Hypothalamus (tissue), 51 donors: ENCODE measurements at regions not wholly inside any gene's neighbourhood (a gene's known extent, or its start where the extent isn't known, plus 50 kb on each side); places are given as distances from the start of the nearest gene placed in this dataset.

Experiments used
- DNase-seq, 51 donors: peaks; one replicate each; lab custom pipeline; 2025; lab: John Stamatoyannopoulos, UW

GRCh38 chr6:44701637-44702101 lies 314.2 kb downstream of the CDC5L start:
- no peak for DNase-seq

DNA sequence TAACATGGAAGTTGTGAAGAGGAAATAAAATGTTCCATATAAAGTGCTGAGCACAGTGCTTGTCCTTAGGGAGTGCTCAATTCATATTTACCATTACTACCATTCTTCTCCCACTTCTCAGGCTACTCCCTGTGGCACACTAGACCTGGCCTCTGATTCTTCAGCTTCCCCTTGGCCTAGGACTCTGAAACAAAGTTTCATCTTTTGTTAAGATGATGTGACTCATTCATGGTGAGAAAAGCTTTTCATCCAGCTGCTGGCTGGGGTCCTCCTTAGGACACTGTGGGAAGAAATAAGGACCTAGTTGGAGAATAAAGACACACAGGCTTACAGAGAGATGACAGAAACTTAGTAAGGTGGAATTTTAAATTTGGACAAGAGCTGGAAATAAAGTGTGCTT lies 314.8 kb downstream of the CDC5L start:
- no peak for DNase-seq

DNA sequence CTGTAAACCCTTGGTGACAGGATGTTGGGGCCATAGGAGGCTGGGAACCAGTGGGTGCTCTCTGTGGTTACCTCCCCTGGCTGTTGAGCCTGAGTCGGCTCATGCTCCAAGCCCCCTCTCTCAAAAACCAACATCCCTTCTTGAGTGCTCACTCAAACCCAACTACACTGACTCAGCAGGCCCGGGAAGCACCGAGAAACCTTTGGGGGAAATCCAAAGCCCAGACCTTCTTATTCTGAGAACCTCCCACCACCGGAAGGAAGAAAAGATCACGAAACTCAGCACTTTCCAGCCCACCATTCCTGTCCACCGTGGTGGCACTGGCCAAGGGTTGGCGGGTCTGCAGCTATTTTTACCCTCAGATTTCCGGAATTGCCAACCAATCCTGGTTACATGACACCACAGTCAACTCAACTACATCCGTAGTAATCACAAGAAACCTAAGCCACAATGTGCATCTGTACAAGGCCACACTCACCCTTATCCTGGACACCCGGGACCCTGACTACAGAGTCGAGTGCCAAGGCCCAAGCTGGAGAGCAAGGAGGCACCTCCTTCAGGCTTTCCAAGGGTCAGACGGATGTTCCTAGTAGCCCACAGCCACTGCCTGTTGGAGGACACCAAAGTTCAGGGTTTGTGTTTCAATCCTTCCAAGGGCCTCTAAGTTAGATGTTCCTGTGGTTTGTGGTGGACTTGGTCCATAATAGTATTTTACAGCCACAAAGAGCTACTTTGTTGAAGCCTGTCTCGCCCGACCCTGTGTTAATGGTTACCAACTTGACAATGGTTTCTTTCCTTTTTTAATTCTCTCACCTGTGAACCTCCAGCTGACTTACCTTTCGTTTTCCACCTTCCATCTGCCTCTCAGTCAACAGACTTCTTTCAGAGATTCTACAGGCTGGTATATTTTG lies 317.0 kb downstream of the CDC5L start:
- DNase-seq = no peak

DNA sequence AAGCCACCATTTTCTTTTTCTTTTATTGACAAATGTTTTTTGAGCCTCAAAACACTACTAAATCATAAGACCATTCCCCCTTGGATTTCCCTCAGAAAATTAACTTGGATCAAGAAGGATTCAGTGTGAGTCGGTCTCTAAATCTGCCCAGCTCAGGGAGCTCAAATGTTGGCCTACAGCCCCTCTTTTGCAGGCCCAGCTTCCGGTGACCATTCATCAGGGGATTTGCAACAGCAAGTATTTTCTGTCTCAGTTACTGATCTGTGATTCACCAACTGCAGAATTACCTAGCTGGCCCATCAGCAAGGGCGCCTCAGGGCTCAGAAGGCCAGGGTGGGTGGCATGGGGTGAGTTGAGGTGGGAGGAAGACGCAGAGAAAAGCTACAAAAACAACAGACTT lies 318.1 kb downstream of the CDC5L start:
- no peak for DNase-seq

GRCh38 chr6:44706011-44706410 lies 318.5 kb downstream of the CDC5L start:
- no peak for DNase-seq

DNA sequence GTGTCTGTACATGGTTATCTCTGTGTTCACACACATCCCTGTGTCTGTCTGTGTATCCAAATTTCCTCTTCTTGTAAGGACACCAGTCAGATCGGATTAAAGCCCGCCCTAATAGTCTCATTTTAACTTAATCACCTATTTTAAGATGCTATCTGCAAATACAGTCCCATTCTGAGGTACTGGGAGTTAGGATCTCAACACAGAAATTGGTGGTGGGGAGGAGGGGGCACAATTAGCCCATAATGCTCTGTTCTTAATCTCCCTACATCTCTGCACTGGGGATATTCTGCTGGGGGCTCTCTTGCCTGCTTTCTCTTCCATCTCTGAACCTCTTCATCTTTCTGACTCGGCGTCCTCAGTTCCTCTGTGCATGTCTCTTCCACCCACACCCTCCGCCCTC lies 320.7 kb downstream of the CDC5L start:
- DNase-seq = no peak

GRCh38 chr6:44712353-44713111 lies 325.0 kb downstream of the CDC5L start:
- no peak for DNase-seq

DNA sequence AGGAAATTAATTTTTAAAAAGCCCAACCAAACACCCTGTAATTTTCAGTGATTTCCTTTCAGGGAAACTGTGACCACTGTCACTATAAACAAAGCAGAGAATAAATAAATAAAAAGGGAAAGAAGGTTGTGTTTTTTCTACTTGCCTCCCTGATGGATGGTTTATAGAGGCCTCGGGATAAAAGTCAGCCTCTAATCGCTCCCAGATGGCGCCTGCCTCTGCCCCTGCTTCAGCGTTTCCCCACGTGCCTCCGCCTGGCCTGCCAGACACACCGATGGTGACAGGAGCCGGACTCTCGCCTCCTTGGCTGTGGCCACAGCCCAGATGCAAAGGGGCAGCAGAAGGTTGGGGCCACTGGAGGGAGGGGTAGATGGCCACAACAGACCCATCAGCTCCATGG lies 327.7 kb downstream of the CDC5L start:
- DNase-seq = no peak

GRCh38 chr6:44715925-44716324 lies 328.4 kb downstream of the CDC5L start:
- no peak for DNase-seq

DNA sequence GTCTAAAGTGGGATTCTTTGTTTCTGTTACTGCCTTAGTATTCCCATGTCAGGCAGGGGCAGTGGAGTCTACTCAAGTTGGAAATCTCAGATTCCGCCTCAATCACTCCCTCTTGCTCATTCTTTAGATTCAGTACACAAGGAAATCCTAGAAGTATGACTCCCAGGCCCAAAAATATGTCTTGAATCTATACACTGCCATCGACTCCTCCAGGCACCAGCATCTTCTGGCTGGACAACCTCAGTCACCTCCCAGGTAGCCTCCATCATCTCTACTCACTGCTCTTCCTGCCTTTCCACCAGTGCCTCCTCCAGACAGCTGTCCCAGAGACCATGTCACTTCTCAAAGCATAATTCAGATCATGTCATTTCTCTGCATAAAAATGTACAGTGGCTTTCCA lies 329.9 kb downstream of the CDC5L start:
- no peak for DNase-seq

GRCh38 chr6:44721954-44722578 lies 334.6 kb downstream of the CDC5L start:
- DNase-seq = no peak

- no peak for DNase-seq
These were observed 335.2 kb downstream of the CDC5L start for GRCh38 chr6:44722736-44723135.

DNA sequence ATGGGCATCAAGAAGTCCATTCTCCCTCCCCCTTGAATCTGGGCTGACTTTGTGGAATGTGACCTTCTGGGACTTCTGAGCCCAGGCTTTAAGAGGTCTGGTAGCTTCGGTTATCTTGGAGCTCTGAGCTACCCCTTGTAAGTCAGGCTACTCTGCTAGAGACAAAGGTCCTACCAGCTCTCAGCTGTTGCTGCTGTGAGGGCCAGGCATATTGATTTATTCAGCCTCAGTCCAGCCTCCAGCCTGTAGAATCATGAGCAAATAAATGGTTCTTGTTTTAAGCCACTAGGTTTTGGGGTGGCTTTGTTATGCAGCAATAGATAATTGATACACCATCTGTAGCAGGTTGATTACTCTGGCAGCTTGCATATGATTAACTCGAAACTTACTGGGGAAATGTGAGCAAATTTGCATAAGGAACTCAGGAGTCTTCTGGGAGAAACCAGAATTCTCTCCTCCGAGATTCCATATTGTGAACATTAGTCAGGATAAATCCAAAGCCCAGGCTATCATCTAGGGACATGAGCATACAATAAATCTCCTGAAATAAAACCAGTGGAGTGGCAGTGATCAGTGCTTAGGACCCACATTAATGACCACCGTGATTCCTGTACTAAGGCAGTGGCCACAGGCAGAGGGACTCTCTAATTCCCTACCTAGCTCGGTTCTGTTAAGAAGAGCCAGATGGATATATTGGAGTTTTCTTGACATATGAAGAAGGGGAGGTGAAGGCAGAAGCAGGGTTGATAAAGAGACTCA lies 336.1 kb downstream of the CDC5L start:
- DNase-seq = no peak

- no peak for DNase-seq
These were observed 337.6 kb downstream of the CDC5L start for GRCh38 chr6:44725070-44725469.

DNA sequence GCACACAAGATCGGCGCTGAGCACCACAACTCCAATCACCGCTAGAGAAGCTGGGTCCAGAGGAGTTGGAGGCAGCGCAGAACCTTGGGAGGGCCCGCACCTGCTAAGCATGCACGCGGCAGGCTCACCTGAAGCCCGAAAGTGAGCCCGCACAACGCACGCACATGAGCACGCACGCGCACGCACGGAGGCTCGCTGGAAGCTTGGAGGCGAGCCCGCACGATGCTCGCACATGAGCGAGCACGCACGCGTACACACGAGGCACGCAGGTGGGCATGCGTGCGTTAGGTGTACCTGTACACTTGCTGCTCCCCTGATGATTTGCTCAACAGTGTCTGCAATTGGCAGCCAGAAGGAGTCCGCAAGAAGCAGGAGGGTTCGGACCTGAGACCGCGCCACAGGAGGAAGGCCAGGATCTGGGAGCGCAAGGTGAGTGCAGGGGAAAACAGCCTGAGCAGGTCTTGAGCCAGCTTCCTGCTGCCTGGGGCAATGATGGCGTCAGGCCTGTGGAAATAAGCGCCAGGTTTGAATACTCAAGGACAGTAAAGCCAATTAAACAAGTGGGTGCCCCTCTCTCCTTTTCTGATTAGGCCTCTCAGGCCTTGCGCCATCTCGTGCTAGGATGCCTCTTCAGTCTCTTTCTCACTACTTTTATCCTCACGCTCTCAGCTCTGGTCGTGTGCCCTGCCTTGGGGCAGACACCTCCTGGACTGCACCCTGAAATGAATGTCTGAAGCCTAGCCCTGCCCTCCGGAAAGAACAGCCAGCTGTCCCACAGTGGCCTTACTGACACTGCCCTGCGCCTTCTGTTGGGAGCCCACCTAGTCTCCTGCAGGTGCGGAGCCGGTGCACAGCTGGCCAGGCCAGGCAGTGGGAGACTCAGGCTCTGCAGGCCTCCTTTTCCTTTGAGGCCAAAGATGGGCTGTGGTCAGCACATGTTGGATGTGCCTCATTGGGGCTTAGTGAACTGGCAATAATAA lies 340.4 kb downstream of the CDC5L start:
- no peak for DNase-seq

GRCh38 chr6:44730771-44731391 lies 343.4 kb downstream of the CDC5L start:
- DNase-seq = no peak

DNA sequence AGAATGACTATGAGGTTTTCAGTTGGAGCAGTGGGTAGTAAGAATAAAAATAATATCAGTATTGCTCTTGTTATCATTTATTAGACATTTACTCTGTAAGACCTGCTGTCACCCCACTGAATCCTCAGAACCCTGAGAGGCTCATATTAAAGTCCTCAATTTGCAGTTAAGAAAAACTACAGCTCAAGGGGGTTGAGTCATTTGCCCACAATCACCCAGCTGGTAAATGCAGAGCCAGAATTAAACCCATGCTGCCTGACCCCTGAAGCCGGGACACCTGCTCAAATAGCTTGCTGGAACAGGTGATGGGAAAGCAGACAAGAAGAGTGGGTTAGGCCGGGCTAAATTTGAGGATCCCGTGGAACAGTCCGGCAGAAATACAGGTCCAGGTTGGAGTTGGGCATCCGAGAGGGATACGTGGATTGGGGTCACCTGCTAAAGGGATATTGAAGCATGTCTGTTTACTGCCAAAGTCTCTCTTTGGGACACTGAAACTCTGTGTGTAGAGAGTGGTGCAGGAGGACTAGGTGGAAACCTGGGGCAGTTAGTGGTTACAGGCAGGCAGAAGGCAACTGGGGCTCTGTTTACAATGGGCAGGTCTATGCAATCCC lies 344.1 kb downstream of the CDC5L start:
- no peak for DNase-seq

GRCh38 chr6:44732243-44732642 lies 344.7 kb downstream of the CDC5L start:
- no peak for DNase-seq

GRCh38 chr6:44733126-44733525 lies 345.6 kb downstream of the CDC5L start:
- no peak for DNase-seq
